NB4 (cell line): ENCODE measurements at regions not wholly inside any gene's neighbourhood (a gene's known extent, or its start where the extent isn't known, plus 50 kb on each side); places are given as distances from the start of the nearest gene placed in this dataset.

Experiments used
- MYC ChIP-seq: IDR thresholded peaks from 2 replicates; pipeline ENCODE4 v1.6.1; 2011; ENCODE audit warnings: low read depth, low read length
- POLR2A ChIP-seq: IDR thresholded peaks from 2 replicates; pipeline ENCODE4 v1.6.1; 2011; ENCODE audit warnings: mild to moderate bottlenecking; ENCODE audit not compliant: insufficient read length; ENCODE audit errors: extremely low read depth
- TF ChIP-seq, protein P1 (sequence below): IDR thresholded peaks from one replicate; pipeline ENCODE4 v1.5.1; 2012; ENCODE audit warnings: low read depth, low read length

DNA sequence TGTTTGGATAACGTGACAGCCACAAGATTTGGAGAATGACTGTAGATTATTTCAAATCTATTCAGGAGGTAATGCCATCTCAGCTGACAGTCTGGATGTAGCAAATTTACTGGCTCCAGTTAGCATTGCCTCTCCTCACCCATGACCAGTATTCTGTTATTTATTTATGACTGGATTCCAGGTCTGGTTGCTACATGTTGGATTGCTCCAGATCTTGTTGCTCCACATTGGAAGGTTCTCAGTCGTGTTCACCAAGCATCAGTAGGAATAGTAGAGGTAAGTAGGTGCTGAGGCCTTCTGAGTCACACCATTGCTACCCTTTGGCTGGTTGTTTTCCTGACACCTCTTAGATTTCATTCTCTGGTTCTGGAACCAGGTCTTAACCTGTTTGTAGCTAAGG, 69.5 kb upstream of the ELOVL5 start:
- TF ChIP-seq, protein P1, sequence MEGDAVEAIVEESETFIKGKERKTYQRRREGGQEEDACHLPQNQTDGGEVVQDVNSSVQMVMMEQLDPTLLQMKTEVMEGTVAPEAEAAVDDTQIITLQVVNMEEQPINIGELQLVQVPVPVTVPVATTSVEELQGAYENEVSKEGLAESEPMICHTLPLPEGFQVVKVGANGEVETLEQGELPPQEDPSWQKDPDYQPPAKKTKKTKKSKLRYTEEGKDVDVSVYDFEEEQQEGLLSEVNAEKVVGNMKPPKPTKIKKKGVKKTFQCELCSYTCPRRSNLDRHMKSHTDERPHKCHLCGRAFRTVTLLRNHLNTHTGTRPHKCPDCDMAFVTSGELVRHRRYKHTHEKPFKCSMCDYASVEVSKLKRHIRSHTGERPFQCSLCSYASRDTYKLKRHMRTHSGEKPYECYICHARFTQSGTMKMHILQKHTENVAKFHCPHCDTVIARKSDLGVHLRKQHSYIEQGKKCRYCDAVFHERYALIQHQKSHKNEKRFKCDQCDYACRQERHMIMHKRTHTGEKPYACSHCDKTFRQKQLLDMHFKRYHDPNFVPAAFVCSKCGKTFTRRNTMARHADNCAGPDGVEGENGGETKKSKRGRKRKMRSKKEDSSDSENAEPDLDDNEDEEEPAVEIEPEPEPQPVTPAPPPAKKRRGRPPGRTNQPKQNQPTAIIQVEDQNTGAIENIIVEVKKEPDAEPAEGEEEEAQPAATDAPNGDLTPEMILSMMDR: no peak
- no peak for TF ChIP-seq MYC
- no peak for TF ChIP-seq POLR2A
